Hematopoietic multipotent progenitor cell treated with erythropoietin and hydrocortisone succinate and interleukin-3 and kit ligand, for 8 days (in vitro differentiated cells): ENCODE measurements at regions not wholly inside any gene's neighbourhood (a gene's known extent, or its start where the extent isn't known, plus 50 kb on each side); places are given as distances from the start of the nearest gene placed in this dataset.

ENCODE experiments used
- DNase-seq: peaks from one replicate; pipeline ENCODE4 v3.0.0-alpha.2; 2015

DNA sequence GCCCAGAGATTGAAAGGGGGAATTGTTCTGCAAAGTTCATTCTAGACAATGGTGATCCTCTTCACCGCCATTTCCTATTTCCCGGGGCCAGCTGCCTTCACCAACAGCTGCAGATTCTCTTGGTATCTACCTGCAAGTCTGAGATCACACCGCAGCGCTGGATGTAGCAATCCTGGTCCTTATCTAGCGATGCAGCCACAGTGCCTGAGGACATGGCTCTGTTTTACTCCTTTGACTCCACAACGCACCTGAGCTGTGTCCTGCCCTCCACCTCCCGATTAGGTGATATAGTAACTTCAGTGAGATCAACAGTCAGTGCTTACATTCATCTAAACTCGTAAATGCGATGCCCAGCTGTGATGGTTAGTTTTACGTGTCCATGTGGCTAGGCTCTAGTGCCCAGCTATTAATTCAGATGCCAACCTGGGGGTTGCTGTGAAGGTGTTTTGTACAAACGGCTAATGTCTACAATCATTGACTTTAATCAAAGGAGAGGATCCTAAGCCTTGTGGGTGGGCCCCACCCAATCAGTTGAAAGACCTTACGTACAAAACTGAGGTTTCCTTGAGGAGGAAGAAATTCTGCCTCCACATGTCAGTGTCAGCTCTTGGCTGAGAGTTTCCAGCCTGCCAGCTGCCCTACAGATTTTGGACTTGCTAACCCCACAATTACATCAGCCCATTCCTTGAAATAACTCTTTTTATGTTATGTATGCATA, 189.8 kb downstream of the SH3BP4 start:
- DNase-seq, result no peak

DNA sequence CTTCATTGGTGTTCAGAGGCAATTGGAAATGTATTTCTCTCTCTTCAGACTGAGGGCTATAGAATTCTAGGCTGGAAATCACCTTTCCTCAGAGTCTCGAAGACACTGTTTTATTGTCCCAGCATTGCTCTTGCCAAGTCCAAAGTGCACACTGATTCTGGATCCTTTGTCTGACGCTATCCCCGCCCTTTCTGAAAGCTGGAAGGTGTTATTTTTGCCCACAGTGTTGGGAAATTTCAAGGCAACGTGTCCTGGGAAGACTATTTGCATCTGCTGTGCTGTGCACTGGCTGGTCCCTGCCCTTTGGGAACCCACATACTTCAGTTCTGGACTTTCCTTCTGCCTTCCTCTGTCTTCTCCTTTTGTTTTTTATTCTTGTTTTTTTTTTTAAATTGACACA, 190.8 kb downstream of the SH3BP4 start:
- no peak for DNase-seq

DNA sequence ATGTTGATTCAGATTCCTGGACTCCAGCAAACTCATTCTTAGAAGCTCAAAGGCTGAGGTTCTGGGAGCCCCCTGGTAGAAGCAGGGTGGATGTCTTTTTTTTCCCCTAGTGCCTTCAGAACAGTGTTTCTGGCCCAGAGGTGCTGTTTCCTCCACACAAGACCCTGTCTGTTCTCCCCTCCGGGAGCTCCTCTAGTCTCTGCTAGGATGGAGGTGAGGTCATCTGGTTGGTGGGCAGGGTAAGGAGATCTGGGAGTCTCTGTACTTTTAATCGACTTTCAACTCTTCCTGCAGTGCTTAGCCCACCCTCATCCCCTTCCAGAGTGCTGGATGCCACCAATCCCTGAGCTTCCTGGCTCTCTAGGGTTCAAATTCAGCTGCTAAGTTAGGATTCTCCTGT, 192.0 kb downstream of the SH3BP4 start:
- no peak for DNase-seq

DNA sequence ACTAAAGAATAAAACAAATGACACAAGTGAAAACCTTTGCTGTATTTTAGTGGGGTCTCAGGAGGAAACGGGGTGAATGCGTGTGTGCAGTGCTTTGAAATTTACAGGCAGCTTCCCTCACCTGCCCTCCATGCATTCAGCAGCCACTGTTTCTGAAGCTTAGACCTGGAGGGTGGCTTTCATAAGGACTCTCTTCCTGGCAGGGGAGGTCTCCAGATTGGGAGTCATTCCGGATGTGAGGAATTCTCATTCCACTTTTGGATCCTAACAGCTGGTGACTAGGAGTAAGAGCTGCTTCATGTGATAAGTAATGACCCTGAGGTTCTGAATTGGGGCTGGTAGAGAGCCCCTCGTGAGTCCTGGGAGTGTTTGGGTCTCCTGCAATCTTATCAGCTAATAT, 192.5 kb downstream of the SH3BP4 start:
- DNase-seq, result no peak

DNA sequence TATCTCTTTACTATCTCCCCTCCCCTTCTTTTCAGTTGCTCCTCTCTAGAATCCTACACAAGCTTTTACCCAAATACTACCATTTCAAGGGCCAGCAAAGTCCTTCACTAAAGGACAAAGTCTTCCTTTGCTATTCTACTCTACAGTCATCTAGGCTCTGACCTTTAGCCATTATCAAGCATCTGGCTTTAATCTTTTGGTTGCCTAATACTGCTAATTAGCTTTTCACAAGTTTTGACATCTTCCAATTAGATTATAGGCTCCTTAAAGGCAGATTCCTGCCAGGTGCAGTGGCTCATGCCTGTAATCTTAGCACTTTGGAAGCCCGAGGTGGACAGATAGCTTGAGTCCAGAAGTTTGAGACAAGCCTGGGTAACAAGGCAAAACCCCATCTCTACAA, 194.4 kb downstream of the SH3BP4 start:
- no peak for DNase-seq

DNA sequence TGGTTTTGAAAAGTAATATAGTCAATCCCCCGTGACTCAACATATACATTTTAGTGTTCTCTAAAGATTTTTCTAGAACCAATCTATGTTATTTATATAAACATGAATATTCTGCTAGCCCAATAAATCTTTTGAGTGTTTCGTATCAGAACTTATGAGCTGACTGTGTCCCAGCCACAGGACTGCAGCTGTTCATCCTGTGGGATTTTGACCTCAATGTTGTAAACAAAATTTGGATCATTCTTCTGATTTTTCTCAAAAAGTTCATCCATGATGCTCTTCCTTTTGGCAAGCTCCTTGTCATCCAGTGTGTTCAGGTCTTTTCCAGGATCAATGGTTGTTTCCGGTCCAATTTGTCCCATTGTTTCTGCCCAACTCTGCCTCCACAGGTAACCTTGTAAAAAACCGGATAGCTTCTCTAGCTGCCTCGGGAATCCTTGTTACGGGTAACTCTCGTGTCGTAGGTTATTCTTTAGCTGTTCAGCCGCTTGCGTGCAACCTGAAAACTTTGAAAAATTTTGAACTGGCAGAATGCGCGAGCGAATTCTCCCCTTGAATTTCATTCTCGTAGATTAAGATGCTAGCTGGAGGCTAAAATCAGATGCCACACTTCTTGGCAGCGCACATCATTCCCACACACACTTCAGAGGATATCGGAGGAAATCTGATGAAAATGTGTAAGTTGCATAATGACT, 195.2 kb downstream of the SH3BP4 start:
- DNase-seq, result no peak

DNA sequence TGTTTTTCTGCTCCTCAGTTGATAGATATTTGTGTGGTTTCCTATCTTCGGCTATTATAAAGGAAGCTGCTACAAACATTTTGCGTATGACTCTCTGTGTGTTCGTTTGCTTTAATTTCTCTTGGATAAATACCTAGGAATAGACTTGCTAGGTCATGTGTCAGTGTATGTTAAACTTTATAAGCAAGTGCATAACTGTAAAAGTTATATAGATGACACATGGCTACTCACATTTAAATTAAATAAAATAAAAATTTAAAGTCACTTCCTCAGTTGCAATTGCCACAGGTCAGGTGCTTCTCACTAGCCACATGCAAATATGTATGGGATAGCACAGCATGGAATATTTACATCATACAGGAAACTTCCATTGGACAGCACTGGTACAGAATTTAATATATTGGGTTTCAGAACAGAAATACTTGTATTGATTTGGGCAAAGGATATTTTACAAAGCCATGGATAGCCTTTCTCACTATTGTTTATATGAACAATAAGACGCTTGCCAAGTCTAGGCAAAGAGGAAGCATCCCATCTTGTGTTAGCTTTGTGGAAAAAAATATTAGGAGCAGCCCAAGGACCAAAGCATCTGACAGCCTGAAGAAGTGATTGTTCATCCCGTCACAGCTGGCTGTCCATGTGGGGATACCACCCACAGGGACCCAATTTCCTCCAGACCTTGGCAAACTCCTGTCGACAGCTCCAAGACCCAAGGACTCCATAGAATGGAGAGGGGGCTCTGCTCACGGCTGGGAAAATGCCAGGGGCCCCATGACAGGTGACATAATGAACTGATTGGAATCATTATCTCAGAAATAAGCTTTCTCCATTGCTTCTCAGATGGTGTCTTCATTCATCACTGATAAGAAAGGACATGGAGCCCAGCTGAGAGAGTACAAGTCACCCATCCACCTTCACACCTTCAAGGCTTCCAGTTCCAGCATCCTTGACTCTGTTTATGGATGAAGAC, 196.7 kb downstream of the SH3BP4 start:
- no peak for DNase-seq

DNA sequence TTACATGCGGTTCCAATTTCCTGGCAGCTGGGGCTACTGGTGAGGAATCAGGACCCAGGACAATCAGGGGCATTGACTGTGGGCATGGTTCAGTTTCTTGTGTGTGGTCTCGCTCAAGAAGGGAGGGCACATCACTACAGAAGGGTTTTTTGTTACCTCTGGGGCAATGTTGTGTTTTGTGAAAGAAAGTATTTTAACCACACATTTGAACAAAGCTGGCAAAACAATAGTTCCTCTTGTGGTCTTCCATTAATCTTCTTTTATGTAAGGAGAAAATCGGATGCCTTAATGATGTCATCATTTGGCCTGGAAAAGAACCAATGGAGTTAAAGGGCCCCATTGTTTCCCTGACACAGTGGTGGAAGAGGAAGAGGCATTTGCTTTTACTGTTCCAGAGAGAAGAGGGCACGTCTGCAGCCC, 197.4 kb downstream of the SH3BP4 start:
- DNase-seq, result no peak

DNA sequence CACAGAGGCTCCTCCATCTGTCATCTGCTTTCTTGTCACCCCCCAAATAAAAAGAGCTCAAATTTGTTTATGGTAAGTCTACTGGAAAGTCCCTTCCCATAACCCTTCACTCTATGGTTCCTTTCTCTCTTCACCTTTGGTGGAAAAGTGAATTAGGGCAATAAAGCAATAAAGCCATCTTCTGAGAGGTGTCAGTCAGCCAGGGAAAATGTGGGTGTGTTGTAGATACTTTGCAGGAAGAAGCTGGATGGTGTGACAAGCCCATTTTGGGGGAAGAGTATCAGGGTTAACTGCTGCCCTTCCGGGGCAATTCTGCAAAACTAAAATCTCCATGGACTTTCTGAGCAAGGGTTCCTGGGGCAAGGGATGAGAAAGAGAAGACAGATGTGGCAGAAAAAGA, 197.9 kb downstream of the SH3BP4 start:
- no peak for DNase-seq

DNA sequence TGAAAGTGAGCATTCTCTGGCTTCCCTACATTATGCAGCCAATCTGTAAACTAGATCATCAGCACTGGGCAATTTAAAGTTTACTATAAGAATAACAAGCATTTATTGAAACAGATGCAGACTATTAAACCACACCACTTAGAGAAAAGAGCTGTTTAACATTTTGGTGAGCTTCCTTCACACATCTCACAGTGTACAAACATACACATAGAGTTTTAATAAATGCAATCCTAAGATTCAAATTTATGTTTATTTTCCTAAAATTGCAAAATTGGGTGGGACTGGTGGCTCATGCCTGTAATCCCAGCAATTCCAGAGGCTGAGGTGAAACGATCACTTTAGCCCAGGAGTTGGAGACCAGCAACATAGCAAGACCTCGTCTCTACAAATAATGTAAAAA, 199.3 kb downstream of the SH3BP4 start:
- DNase-seq, result no peak

DNA sequence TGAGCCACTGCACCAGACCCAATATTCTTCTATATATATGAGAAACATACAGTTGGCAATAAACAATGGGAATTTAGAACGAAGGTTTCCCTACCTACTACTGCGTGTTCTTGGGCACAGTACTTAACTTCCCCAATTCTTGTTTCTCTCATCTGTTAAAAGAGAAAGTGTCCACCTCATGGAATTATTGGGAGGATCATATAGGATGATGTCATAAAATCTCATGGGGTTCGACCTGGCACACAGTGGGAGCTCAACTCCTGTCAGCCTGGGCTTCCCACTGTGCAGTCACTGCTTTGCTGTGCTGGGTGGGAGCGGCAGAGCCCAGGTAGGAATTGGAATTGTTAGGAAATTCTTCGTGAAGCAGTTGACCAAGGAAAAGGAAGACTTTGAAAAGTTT, 203.3 kb downstream of the SH3BP4 start:
- no peak for DNase-seq

DNA sequence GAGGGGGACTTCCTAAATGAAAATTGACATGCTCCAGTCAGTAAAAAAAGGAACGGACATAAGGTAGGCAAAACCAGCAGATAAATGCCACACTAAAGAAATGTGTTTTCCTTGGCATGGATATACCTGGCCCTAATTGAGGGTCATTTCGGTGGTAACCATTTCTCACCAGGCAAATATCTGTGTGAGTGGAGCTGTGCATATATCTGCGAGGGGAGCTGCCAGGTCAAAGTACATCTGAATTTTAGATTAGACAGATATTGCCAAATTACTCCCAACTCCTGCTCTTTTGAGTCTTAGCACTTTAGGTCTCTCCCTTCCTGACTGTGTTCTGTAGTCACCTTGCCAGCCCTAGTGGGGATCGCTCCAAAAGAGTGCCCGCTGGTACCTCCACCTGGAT, 204.2 kb downstream of the SH3BP4 start:
- no peak for DNase-seq

DNA sequence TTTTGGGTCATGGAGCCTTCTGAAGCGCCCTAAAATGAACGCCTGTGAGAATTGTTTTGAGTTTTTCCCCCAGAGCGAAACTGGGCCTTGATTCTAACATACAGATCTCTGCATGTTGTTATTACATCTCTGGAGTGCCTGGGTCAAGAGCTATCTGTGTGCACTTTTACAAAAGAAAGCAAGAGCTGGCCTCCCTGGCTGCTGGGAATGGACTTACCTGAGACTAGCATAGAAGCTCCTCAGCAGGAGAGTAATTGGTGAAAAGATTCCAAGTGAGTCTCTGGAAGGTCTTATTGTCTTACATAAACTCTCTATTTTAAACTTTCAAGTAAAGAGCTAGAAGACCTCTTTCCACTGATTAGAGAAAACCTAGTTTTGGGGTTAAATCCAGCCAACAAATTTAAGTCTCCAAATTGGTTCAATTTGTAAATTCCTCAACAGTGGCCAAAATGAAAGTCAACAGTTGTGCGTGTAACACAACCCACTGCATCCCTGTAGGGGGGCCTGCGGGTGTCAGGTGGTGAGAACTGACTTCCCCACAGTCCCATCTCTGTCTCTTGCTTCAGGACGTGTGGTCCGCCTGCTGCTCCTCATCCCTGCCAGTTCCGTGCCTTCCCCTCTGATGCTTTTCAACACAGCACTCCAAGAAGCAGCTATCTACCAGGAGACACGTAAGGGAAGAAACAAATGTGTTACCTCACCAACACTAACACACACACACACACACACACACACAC, 206.1 kb downstream of the SH3BP4 start:
- no peak for DNase-seq

DNA sequence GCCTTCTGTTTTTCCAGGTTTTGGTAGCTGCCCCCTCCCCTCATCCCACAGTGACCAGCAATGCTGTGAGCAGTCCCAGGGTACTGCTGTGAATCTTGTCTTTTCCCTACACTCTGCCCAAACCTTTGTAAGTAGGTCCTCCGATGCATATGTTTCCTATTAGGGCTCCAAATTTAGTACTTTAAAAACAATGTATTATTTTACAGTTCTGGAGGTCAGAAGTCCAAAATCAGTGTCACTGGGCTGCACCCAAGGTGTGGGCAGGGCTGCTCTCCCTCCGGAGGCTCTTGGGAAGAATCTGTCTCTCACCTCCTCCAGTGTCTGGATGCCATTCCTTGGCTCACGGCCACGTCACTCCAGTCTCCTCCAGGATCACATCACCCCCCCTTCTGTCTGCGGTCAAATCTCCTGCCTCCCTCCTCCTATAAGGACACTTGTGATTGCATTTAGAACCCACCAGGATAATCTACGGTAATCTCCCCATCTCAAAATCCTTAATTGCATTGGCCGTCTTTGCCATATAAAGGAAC, 208.5 kb downstream of the SH3BP4 start:
- DNase-seq, result no peak

DNA sequence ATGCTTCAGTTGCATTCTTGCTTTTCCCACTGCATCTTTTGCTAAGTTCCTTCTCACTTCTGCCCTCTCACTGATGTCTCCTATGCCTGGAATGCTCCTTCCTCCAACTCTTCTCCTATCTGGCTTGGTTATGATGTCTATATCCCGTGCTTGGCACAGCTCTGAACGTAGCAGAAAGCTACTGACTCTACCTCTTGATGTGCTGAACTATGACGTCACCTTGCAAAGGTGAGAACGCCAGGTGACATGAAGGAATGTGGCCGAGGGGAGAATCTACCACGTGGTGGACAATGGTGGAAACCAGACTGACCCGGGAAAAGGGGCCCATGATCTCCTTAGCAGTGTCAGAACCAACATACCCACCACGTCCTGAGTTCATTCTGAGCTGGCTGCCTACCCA, 209.7 kb downstream of the SH3BP4 start:
- DNase-seq, result no peak

DNA sequence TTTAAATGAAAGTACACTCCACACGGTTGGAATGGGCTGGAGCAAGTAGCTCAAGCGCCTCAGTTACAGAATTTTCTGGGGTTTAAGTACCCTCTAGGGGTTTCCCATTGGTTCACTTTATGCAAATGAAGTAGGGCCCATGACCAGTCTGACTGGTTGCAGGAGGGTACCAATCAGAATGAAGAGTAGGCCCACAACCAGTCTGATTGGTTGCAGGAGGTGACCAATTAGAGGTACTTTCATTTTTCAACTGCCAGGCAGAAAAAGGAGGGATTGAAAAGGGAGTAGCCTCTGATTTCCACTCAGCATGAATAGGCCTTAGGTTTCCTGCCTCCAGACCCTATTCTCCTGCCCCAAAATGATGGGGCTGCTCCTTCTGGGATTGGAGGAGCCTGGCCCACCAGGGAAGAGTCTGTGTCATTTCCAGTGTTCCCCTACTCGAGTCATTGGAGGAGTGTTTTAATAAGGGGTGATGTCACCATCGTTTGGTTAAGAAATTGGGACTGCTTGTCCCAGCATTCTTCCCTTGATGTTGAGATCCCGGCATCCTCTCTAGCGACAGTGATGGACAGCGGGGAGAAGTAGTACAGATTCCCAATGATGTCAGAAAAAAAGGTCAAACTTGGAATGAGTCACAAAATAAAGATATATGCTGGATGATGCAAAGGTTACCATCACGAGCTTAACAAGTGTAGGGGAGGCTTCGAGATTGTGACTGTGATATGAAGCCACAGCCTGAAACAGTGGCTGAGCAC, 210.4 kb downstream of the SH3BP4 start:
- DNase-seq, result no peak

DNA sequence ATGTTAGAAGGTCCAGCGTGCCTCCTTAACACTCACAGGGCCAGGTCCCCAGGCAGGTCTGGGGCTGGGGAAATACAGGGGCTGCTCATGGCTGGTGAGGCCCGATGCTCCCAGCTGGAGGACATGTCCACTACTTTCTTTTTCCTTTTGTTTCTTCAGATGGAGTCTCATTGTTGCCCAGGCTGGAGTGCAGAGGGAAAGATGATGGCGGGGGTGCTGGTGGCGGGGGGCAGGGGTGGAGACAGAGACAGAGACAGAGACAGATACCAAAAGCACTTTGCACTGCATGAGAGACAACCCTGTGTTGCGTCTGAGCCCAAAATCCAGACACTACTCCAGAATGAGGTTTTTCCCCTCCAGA, 211.0 kb downstream of the SH3BP4 start:
- DNase-seq, result no peak

DNA sequence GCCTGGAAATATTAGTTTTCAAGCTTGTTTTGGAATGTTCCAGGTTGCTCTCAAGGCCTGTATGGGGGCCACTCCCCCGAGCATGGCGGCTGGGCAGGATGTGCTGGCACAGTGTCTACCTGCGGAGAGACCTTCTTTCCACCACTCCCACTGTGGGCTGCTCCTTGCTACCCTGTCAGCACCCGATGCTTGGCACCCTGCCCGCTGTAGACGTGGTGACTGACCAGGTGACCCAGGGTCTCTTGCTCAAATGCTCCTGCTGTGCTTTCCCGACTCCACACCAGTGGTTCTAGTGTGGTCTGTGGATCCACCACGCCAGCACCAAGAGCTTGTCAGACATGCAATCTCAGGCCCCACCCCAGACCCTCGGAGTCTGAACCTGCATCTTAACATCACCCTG, 213.3 kb downstream of the SH3BP4 start:
- DNase-seq, result no peak

DNA sequence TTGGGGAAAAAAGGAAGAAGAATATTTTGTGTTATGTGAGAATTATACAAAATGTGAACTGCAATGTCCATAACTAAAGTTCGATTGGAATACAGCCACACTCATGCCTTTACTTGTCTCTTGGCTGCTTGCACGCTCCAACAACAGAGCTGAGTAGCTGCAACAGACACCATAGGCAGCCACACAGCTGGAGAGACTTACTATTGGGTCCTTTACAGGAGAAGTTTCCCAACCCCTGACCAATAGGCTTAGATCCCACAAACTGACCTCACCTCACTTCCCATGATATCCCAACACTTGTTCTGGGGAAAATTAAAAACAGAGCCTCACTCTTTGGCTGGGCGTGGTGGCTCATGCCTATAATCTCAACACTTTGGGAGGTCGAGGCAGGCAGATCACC, 213.8 kb downstream of the SH3BP4 start:
- DNase-seq, result no peak

DNA sequence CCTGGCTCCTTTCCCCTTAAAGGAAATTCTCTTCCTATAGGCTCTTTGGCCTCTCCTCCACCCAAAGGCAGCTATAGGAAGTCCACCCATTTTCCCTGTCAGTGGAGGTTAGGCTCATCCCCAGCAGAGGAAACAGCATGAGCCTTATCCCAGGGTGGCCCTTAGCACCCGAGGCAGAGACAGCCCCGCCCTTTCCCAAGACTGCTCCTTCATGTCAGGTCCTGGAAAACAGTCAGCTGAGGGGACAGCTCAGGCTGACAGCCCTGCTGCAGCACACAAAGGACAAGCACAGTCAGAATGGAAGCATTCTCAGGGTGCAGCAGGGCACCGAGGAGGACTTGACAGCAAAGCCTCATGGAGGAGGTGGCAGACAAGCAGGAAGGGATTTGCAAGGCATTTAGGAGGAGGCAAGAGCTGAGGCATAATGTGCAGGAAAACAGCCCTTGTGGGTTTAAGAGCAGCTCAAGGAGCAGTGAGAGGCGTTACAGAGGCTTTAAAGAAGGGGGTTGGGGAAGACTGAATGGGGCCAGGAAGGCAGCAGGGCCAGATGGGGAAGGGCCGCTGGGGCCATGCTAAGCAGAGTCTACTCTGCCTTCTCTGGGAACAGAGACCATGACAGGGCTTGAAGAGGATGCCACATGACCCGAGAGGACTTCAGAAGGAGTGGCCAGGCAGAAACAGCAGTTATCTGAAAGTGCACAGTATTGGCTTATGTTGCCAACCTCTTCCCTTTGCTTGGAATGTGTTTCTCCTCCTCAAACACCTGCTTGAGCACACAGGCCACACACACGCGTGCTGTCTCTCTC, 216.6 kb downstream of the SH3BP4 start:
- no peak for DNase-seq

DNA sequence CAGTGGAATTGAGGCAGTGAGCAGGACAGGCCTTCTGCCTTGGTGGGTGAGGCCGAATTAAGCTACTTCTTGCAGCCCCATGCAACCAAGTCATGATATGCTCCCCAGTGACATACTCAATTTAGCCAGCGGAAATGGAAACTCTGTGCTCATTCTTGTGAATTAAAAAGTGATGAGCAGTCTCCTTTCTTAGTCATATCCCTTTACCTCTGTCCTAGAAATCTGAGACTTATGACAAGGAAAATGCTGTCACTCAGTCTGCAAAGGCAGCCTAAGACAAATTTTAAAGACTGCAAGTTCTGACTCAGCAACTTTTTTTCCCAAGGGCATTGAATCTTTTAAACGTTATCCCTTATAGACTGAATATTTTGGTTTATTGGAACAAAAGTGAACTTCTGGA, 218.2 kb downstream of the SH3BP4 start:
- no peak for DNase-seq
